ENCODE measurements at regions not wholly inside any gene's neighbourhood (a gene's known extent, or its start where the extent isn't known, plus 50 kb on each side); places are given as distances from the start of the nearest gene placed in this dataset.
A peak's percentile ranks its signal among the peaks of the same experiment; 100 is the strongest.

DNA sequence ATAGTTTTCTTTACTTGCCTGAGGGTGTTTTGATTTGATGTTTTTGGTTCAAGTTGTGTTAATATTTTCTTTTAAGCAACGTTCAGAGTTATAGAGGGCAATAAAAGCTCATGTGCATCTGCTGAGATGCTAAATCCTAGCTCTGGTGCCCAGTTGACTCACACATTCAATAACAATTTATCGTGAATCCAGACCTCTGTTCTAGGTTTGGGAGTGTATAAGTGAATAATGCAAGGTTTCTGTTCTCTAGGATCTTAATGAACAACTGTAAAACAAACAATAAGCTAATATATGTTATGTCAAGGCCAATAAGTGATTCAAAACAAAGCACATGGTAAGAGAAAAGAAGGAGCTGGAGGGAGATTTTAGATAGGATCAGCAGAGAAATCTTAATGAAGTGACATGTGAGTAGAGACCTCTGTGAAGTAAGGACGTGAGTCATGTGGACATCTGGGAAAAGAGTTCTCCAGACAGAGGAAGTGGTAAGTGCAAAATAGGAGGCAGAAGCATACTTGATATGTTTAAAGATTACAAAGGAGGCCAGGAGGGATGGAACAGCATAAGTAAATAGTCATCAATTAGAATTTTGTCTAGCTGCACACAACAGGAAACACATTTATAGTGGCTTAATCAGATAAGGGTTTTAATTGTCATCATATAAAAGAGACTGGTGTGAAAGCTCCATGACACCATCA is 278.5 kb upstream of the HTR2A start:
- peak; percentile 68 for DNase-seq (ENCODE audit: low spot score)

DNA sequence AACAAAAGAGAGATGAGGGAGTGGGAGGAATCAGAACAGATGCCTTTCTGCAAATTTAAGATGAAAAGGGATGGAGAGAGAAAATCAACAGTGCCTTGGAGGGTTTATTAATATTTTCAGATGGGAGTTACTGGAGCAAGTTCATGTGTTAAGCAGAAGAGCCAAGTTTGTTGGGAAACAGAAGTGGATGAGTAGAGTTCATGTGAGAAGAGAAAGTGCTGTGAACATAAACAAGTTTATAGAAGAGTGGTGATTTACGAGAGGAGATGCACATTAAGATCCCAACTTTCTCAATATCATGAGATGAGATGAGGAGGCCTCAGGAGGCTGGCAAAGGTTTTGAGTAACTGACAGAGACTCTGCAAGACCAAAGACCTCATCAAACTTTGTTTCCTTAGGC is 274.1 kb upstream of the HTR2A start:
- no peak for DNase-seq (ENCODE audit: low spot score)

DNA sequence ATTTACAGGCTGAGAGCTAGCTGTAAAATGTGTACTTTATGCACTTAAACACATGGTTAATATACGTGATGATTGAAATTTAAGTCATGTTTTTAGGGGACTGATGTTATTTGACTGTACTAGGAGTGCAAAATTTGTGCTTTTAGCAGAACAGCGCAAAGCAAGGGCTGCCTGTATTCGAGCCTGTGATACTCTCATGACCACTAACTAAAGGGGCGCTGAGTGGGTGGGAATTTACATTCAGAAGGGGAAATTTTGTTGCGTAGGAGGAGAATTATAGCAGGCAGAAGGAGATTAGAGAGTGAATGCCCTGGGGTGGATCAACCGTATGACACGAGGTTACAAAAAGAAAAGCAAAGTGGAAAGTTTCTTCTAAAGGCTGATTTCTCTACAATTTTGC is 271.8 kb upstream of the HTR2A start:
- no peak for DNase-seq (ENCODE audit: low spot score)

DNA sequence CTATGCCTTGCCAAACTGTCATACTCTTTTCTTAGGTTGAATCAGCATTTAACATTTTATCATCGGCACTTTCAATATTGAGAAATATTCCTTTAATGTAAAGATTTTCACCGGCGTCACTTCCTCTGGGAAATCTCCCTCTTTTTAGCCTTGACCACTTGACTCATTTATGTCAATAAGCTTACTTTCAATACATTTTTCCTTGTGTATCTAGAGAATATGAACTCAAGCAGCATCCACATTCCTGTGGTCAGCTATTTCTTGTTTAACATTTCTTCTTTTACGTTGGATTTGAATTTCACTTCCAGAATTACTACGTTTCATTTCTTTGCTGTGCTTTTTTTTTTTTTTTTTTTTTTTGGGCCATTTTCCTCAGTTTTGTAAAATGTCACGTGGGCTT is 271.2 kb upstream of the HTR2A start:
- no peak for DNase-seq (ENCODE audit: low spot score)

DNA sequence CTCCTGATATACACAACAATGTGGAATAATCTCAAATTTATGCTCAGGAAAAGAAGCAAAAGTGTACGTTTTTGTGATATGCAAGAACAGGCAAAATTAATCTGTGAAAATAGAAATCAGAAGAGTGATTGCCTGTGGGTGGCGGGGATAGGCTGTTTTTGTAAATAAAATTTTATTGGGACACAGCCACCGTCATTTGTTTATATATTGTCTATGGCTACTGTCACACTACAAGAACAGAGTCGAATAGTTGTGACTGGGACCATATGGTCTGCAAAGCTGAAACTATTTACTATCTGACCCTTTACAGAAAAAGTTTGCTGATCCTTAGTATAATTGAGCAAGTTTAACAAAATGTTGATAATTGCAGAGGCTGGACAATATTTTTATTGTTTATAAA is 269.5 kb upstream of the HTR2A start:
- no peak for DNase-seq (ENCODE audit: low spot score)

DNA sequence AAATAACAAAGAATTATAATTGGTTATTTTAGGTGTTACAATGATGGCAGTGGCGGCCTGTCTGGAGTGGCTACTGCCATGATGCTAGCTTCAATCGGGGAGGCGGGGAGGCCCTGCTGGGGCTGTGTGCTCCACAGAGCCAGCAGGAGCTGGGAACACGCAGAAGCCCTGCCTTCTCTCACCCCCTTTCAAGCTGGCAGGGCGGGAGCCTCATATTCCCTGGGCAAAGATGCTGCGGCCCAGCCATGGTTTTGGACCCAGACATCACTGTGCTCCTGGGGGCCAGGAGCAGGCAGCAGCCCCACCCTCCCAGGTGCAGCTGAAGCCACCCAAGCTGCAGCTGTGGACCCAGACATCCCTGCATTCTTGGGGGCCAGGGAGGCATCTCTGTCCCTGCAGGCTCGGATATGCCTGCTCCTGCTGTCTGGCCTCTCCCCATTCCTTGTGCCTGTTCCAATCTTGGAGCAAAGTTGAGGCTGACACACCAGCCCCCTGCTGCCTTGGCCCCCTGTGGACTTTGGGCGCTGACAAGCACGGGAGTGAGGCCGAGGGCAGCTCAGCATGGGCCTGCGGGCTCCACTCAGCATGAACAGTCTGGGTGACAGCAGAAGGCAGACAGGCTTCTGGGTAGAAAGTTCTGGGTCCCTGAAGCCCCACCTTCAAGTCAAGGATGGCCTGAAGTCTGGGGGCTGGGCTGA is 263.1 kb upstream of the HTR2A start:
- no peak for DNase-seq (ENCODE audit: low spot score)

DNA sequence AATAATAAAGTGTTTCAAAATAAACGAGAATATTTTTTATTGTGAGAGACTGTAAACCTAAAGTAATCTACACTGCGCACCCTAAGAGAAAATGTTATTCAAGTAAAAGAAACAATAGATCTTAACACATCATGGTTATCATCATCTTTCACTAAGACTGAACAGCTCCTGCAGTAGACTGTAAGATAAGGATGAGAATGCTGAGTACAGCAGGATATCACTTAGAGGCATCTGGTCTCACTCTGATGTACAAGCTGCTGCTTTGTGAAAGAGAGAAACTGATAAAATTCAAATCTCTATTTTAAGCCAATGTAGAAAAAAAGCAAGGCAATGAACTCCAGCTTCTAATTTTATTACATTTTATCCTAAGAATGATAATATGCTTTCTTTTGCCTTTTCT is 261.7 kb upstream of the HTR2A start:
- DNase-seq (ENCODE audit: low spot score) = no peak

DNA sequence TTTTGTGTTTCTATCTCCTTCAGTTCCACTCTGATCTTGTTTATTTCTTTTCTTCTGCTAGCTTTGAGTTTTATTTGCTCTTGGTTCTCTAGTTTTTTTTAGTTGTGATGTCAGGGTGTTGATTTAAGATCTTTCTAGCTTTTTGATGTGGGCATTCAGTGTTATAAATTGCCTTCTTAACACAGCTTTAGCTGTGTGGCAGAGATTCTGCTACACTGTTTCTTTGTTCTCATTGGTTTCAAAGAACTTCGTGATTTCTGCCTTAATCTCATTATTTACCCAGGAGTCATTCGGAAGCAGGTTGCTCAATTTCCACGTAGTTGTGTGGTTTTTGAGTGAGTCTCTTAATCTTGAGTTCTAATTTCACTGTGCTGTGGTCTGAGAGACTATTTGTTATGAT is 251.7 kb upstream of the HTR2A start:
- no peak for DNase-seq (ENCODE audit: low spot score)

DNA sequence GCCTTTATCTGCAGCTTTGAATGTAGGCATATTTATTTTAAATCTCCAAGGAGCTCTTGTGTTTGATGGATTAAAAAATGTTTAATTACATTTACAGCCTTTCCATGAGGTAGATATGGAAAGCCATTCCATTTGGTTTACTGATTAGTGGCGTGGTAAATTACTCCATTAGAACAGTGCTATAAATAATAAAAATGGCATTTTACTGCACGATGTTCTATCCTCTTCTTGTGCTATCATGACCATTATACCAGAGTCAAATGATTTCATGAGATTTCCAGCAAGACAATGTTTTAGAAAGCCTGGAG is 250.9 kb upstream of the HTR2A start:
- DNase-seq (ENCODE audit: low spot score) = no peak

DNA sequence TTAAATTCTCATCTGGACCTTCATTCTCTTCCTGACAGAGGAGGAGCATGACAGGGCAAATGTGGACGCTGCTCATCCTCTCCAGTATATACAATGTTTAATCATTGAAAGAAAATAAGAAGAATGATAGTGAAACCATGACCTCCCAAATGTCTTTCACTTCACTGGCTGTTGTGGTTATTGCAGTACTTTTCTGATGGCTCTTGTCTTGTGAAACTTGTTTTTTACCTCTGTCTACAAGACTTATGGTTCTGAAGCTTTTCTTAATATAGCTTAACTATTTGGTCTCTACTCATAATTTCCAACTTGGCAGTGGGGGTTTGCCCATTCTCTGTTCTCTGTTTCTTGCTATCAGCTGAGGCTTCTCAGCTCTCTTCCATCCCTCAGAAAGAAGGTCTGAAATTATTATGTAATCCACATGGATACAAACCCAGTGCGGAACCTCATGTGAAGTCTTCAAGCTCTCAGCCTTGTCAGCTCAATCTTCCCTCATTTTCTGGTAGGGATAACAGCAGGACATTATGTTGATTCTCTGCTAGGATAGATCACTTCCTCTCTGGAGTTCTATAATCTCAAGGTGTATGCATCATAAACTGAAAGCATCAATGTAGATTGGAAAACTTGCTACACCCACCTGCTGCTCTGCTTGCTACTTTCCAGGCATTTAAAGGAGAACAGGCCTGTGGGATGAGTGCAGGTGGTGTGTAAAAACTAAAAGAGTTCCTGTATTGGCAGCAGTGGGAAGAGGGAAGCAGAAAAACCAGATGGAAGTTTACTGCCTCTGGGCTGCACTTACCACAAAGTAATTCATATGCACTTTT is 250.3 kb upstream of the HTR2A start:
- DNase-seq (ENCODE audit: low spot score) = no peak

DNA sequence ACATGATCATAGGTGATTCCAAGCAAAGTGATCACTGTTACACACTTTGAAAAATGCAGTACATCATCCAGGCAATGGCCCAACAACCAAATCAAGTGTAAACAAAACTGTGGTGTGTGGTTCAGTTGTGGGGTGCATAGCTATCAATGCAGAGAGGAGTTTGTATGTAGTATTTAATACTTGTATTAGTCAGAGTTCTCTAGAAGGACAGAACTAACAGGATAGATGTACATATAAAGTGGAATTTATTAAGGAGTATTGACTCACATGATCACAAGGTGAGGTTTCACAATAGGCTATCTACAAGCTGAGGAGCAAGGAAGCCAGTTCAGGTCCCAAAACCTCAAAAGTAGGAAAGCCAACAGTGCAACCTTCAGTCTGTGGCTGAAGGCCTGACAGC is 249.3 kb upstream of the HTR2A start:
- peak; percentile 4 for DNase-seq (ENCODE audit: low spot score)

DNA sequence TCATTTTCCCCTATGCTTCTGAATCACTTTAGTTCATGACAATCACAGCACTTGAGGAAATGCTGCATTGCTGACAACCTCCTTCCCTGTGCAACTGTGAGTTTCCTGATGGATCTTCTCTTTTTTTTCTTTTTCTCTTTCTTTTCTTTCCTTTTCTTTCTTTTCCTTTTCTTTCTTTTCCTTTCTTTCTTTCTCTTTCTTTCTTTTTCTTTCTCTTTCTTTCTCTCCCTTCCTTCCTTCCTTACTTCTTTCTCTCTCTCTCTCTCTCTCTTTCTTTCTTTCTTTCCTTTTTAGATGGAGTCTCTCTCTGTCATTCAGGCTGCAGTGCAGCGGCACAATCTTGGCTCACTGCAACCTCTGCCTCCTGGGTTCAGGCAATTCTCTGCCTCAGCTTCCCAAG is 247.9 kb upstream of the HTR2A start:
- DNase-seq (ENCODE audit: low spot score) = no peak

DNA sequence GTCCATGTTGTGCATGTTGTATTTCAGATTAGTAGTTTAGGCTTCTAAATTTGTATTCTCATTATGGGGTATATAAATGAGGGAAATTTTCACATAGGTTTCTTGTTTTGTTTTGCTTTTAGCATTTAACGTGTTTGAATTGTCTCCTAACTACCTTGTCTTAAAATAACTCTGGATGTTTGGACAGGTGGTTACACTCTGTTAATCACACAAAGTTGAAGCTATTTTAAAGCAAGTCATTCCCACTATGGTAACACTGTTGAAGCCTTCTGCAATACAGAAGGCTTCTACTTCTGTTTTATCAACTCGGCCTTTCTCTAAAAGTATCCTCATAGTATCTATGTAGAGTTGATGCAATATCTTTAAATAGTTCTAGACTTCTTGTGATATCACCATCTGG is 245.3 kb upstream of the HTR2A start:
- DNase-seq (ENCODE audit: low spot score) = no peak

DNA sequence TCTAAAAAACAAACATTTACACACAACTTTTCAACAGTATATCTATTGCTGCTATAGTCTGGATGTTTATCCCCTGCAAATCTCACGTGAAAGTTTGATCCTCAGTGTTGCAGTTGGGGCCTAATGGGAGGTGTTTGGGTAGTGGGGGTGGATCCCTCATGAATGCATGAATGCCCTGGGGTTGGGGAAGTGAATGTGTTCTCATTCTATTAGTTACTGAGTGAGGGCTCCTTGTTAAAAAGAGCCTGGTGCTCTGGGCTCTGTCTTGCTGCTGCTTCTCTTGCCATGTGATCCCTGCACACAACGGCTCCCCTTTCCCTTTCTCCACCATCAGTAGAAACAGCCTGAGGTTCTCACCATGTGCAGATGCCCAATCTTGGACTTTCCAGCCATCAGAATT is 242.7 kb upstream of the HTR2A start:
- DNase-seq (ENCODE audit: low spot score) = no peak

DNA sequence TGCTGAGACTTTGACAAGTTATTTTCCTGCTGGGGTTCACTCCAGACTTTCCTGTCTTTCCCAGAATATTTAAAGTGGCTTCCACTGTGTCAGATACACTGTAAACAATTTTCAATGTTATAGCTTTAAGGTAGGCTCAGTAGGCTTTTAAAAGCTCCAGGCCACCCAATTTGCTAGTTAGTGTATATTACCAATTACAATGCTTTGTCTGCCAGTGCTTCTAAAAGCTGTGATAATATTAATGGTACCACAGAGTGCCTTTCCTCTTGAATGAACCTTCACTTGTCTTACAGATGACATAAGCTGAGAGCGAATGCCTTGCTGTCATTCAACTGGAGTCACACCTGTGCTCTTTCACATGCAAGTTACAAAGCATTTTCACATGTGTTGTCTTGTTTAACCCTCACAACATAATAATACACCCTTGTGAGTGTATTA is 239.7 kb upstream of the HTR2A start:
- DNase-seq (ENCODE audit: low spot score) = peak; percentile 10

DNA sequence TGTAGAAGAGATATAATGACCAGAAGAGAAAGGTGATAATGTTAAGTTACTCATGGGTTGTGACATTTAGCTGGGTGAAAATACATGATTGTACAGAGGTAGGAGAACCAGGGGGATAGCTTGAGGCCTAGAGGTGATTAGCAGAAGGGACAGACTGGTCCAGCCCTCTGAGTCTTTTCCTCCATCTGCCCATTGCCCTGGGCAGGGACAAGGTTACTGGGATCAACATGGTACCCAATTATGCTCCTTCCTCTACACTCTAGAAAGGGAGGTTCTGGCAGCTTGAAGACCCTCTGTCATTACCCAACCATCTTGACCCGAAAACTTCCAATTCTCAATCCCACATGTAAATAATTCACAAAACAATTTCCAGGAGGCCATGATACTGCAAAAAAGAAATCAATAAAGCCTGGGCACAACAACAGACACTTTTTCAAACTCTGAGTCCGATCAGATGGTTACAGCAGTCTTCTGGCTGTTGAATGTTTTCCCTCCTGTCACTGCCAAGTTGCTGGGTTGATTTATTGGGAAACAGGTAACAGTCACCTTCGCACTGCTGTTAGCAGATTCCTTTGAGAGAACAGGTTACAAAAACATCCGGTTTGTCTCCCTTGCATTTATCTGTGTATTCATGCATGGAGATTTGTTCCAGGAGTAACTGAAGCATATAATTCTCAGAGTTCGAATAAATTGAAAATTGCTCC is 239.1 kb upstream of the HTR2A start:
- DNase-seq (ENCODE audit: low spot score) = peak; percentile 59

DNA sequence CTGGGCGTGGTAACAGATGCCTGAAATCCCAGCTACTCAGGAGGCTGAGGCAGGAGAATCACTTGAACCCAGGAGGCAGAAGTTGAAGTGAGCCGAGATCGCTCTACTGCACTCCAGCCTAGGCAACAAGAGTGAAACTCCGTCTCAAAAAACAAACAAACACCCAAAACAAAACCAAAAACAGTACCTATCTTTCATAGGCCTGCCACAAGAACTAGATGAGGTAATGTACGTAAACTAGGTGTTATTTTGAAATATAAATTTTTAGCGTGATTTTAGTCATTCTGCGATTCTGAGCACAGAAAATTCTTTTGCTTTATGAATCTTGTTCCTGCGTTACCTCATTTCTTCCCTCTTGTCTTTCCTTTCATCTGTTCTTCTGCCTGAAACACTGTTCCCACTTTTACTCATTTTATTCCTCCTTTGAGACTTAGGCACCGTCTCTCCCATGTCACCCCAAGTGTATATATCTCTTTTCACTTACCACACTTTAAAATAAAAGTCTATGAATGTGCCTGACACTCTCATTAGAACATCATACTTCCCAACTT is 238.2 kb upstream of the HTR2A start:
- no peak for DNase-seq (ENCODE audit: low spot score)

DNA sequence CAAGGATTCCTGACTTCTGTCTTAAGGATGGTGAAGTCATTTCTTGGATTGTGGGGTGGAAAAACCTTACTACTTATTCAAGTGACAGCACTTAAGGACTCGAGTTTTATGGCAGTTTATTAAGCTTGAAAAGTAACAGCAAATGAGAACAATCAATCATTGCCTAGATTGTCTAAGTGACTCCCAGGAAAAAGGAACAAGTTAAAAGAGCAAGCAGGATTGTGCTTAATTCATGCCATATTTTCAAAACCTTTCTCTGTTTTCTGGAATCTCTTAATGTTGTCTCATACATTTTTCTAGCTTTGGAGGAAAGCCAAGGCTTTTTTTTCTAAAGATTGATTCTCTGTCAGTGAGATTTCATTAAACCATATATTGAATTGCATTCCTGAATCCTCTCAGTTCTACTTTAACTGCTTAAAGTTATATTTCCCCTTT is 236.2 kb upstream of the HTR2A start:
- no peak for DNase-seq (ENCODE audit: low spot score)

DNA sequence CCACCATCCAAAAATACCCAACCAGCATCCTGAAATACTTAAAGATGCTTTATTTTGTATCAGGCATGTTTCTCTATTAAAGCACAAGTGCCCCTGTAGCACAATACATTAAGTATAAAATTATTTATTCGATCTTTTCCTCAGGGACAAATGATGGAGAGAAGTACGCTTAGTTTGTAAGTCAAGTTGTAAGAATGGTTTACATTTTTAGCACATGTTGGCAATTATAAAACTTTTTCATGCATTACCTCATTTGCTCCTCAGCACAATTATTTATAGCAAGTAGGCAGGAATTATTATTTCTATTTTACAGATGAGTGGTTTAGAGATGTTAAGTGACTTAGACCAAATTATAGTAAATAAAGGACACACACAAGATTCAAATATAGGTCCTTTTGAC is 232.6 kb upstream of the HTR2A start:
- no peak for DNase-seq (ENCODE audit: low spot score)

DNA sequence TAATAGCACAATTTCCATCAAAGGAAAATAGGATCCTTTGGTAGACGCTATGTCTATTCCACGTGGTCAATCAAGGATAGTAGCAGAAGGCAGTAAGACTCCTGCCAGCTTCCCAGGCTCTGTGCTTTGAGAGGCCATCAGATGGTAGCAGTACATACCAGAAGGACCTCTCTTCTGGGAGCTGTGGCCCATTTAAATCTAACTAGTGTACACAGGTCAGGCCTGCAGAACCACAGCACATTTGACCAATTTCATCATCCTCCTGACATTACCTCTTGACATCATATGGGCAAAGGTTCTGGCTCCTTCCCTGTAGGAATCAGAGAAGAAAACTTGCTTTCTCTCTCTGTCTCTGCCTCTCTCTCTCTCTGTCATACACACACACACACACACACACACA is 229.6 kb upstream of the HTR2A start:
- DNase-seq (ENCODE audit: low spot score) = peak; percentile 13

DNA sequence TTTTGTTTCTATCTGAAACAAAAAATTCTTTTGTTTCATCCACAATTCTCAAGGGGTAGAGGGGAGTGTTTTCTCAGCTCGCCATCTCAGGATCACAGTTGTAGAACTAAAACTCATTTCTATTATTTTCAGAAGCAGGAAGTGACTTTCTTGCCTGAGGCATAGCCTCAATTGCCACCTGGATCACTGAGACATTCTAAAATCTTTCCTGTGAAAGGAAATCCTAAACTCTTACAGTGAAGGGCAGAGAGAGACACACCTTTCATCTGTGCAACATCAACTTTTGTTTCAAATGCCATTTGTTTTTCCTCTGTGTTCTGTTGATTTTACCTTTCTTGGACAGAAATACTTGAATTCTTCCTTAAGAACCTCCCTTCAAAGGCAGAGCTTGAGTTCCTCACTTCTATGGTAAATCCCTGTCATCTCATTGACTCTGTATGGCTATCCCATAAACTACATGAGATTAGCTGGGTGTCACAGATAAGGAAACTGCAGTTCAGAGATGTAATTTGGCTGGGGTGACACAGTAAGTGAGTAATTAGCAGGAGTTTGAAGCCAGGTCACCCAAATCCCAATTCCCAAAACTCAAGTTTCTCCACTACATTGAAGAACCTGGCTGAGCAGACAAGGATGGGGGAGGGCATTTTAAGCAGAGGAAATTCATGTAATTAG is 224.4 kb upstream of the HTR2A start:
- no peak for DNase-seq (ENCODE audit: low spot score)

DNA sequence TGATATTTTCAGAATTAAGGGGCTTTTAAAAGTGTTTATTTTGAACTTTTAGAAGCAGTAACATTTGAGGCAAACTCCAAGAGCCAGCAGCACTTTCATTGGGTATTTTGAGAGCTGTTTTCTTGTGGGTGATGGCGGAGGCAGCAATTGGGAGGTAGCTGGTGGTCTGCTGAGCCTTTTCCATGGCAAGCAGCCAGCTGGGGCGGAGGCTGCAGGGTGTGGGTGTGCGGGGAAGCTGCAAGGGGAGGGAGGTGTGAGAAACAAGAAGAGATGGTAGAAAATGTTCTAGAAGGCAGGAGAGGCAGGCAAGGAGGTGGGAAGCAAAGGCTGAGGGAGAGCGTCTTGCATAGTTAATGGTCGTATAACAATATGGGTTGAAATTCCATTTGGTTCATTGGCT is 223.4 kb upstream of the HTR2A start:
- DNase-seq (ENCODE audit: low spot score) = no peak
